ENCODE measurements at regions not wholly inside any gene's neighbourhood (a gene's known extent, or its start where the extent isn't known, plus 50 kb on each side); places are given as distances from the start of the nearest gene placed in this dataset.

- TF ChIP-seq ELF4 (IDR thresholded peaks at IDR 0.05) (no peak), BHLHE40 (IDR thresholded peaks at IDR 0.05; ENCODE audit: borderline replicate concordance) (no peak)
- POLR2A ChIA-PET: no interaction called here
- CTCF ChIA-PET: no interaction called here
These were observed 470.8 kb upstream of the ZMIZ1 start for GRCh38 chr10:78597796-78598555.

GRCh38 chr10:78599122-78599853, 469.5 kb upstream of the ZMIZ1 start:
- no peak for TF ChIP-seq ZNF384 (IDR thresholded peaks at IDR 0.05)
- no peak for TF ChIP-seq ELF4 (IDR thresholded peaks at IDR 0.05)
- no peak for TF ChIP-seq SUZ12 (IDR thresholded peaks at IDR 0.05)
- no peak for TF ChIP-seq SP1 (IDR thresholded peaks at IDR 0.05)
- no peak for TF ChIP-seq HDGF (IDR thresholded peaks at IDR 0.05; ENCODE audit: borderline replicate concordance)
- TF ChIP-seq TARDBP (IDR thresholded peaks at IDR 0.05): no peak
- TF ChIP-seq ARNT (IDR thresholded peaks at IDR 0.05): no peak
- TF ChIP-seq FOXK2 (IDR thresholded peaks at IDR 0.05): no peak
- TF ChIP-seq FOXM1 (IDR thresholded peaks at IDR 0.05; ENCODE audit: borderline replicate concordance): no peak
- TF ChIP-seq PKNOX1 (IDR thresholded peaks at IDR 0.05): no peak
- no peak for TF ChIP-seq L3MBTL2 (conservative IDR thresholded peaks at IDR 0.05)
- TF ChIP-seq BHLHE40 (IDR thresholded peaks at IDR 0.05; ENCODE audit: borderline replicate concordance): no peak
- TF ChIP-seq FOXA1 (IDR thresholded peaks at IDR 0.05): no peak
- no peak for TF ChIP-seq NFRKB (IDR thresholded peaks at IDR 0.05)
- no peak for TF ChIP-seq CTBP1 (IDR thresholded peaks at IDR 0.05; ENCODE audit: borderline replicate concordance)
- TF ChIP-seq LEF1 (IDR thresholded peaks at IDR 0.05; ENCODE audit: borderline replicate concordance): no peak
- no peak for DNase-seq (ENCODE audit: extremely low spot score)
- ChIA-PET CTCF (no interaction called here), POLR2A (no interaction called here)

More at GRCh38 chr10:78597796-78598555, 470.8 kb upstream of the ZMIZ1 start:
- no peak for DNase-seq (ENCODE audit: extremely low spot score)

GRCh38 chr10:78600121-78600665, 468.6 kb upstream of the ZMIZ1 start:
- no peak for DNase-seq (ENCODE audit: extremely low spot score)
- ChIA-PET CTCF (no interaction called here), POLR2A (no interaction called here)
- no peak for TF ChIP-seq ARNT (IDR thresholded peaks at IDR 0.05)
- no peak for TF ChIP-seq TARDBP (IDR thresholded peaks at IDR 0.05)
- no peak for TF ChIP-seq FOXA1 (IDR thresholded peaks at IDR 0.05)
- no peak for TF ChIP-seq SUZ12 (IDR thresholded peaks at IDR 0.05)
- no peak for TF ChIP-seq L3MBTL2 (conservative IDR thresholded peaks at IDR 0.05)
- no peak for TF ChIP-seq ELF4 (IDR thresholded peaks at IDR 0.05)
- TF ChIP-seq FOXM1 (IDR thresholded peaks at IDR 0.05; ENCODE audit: borderline replicate concordance): no peak
- no peak for TF ChIP-seq SP1 (IDR thresholded peaks at IDR 0.05)
- no peak for TF ChIP-seq ZNF384 (IDR thresholded peaks at IDR 0.05)
- TF ChIP-seq HDGF (IDR thresholded peaks at IDR 0.05; ENCODE audit: borderline replicate concordance): no peak
- TF ChIP-seq BHLHE40 (IDR thresholded peaks at IDR 0.05; ENCODE audit: borderline replicate concordance): no peak
- no peak for TF ChIP-seq NFRKB (IDR thresholded peaks at IDR 0.05)

- ChIA-PET POLR2A (interaction anchor here (0.6 kb wide), 1 partner anchor 42 kb away, joined by 3 read pairs; no protein-coding TSS in a partner anchor), CTCF (no interaction called here)
- DNase-seq (ENCODE audit: extremely low spot score): no peak
- TF ChIP-seq FOXA1 (IDR thresholded peaks at IDR 0.05): no peak
- no peak for TF ChIP-seq ELF4 (IDR thresholded peaks at IDR 0.05)
- TF ChIP-seq LEF1 (IDR thresholded peaks at IDR 0.05; ENCODE audit: borderline replicate concordance): no peak
- no peak for TF ChIP-seq PKNOX1 (IDR thresholded peaks at IDR 0.05)
- no peak for TF ChIP-seq FOXM1 (IDR thresholded peaks at IDR 0.05; ENCODE audit: borderline replicate concordance)
These were observed 468.0 kb upstream of the ZMIZ1 start for GRCh38 chr10:78600740-78601139.

GRCh38 chr10:78602201-78602932, 466.4 kb upstream of the ZMIZ1 start:
- CTCF ChIA-PET: no interaction called here
- TF ChIP-seq PKNOX1 (IDR thresholded peaks at IDR 0.05): no peak
- no peak for TF ChIP-seq TARDBP (IDR thresholded peaks at IDR 0.05)
- TF ChIP-seq L3MBTL2 (conservative IDR thresholded peaks at IDR 0.05): no peak
- TF ChIP-seq NFRKB (IDR thresholded peaks at IDR 0.05): no peak
- no peak for TF ChIP-seq BHLHE40 (IDR thresholded peaks at IDR 0.05; ENCODE audit: borderline replicate concordance)
- no peak for TF ChIP-seq FOXK2 (IDR thresholded peaks at IDR 0.05)
- no peak for TF ChIP-seq FOXM1 (IDR thresholded peaks at IDR 0.05; ENCODE audit: borderline replicate concordance)
- no peak for DNase-seq (ENCODE audit: extremely low spot score)
- POLR2A ChIA-PET: no interaction called here

- CTCF ChIA-PET: no interaction called here
- TF ChIP-seq ZNF384 (IDR thresholded peaks at IDR 0.05): no peak
- no peak for TF ChIP-seq HDGF (IDR thresholded peaks at IDR 0.05; ENCODE audit: borderline replicate concordance)
- no peak for TF ChIP-seq FOXM1 (IDR thresholded peaks at IDR 0.05; ENCODE audit: borderline replicate concordance)
- TF ChIP-seq ARNT (IDR thresholded peaks at IDR 0.05): no peak
- TF ChIP-seq NFRKB (IDR thresholded peaks at IDR 0.05): no peak
- TF ChIP-seq SUZ12 (IDR thresholded peaks at IDR 0.05): no peak
- TF ChIP-seq LEF1 (IDR thresholded peaks at IDR 0.05; ENCODE audit: borderline replicate concordance): no peak
- TF ChIP-seq ELF4 (IDR thresholded peaks at IDR 0.05): no peak
- no peak for TF ChIP-seq L3MBTL2 (conservative IDR thresholded peaks at IDR 0.05)
- no peak for TF ChIP-seq BHLHE40 (IDR thresholded peaks at IDR 0.05; ENCODE audit: borderline replicate concordance)
- no peak for TF ChIP-seq CTBP1 (IDR thresholded peaks at IDR 0.05; ENCODE audit: borderline replicate concordance)
- no peak for TF ChIP-seq PKNOX1 (IDR thresholded peaks at IDR 0.05)
- POLR2A ChIA-PET: no interaction called here
- no peak for DNase-seq (ENCODE audit: extremely low spot score)
These were observed 464.5 kb upstream of the ZMIZ1 start for GRCh38 chr10:78604286-78604685.

Measured in HEK293T (cell line).